IMR-90 (cell line): ENCODE measurements at regions not wholly inside any gene's neighbourhood (a gene's known extent, or its start where the extent isn't known, plus 50 kb on each side); places are given as distances from the start of the nearest gene placed in this dataset.

Experiments used
- ATAC-seq: fragments of 200-7000 bp; cut with Tn5 transposase; 2 replicates; pipeline ENCODE4 v1.9.1; 2020; ENCODE audit warnings: low read depth, mild to moderate bottlenecking, moderate library complexity
- BruUV-seq: library from RNA; stranded (reverse); fragments of 400-500 nt; replicated peaks from 2 replicates; lab custom pipeline; 2021; lab: Mats Ljungman, UMichigan
- CTCF ChIA-PET: fragments of 300-600 bp; formaldehyde crosslinking; extraction: SDS; loops from one replicate; lab custom pipeline; 2021; ENCODE audit warnings: antibody characterized with exemption; lab: Yijun Ruan, JAX
- POLR2A ChIA-PET: fragments of 300-600 bp; sonication (Branson Sonifier 250); formaldehyde crosslinking; loops from one replicate; lab custom pipeline; 2022; ENCODE audit warnings: antibody characterized with exemption; ENCODE audit not compliant: unreplicated experiment; lab: Charles Lee
- DNase-seq: peaks from one replicate; pipeline ENCODE4 v3.0.0; 2013
- H2AFZ ChIP-seq: replicated peaks from 2 replicates; pipeline ENCODE3; 2013; ENCODE audit warnings: low read length, mild to moderate bottlenecking; ENCODE audit not compliant: poor library complexity
- H2AK5ac ChIP-seq: 2 replicates; pipeline ENCODE4 v1.6.1; 2013; ENCODE audit warnings: low read depth, low read length, inconsistent platforms
- H2AK9ac ChIP-seq: replicated peaks from 2 replicates; pipeline ENCODE3; 2013; ENCODE audit warnings: mild to moderate bottlenecking, low read depth, low read length, moderate library complexity; ENCODE audit not compliant: poor library complexity
- H2BK120ac ChIP-seq: 2 replicates; pipeline ENCODE4 v1.6.1; 2013; ENCODE audit warnings: low read depth, low read length, inconsistent platforms
- H2BK15ac ChIP-seq: 3 replicates; pipeline ENCODE4 v1.6.1; 2013; ENCODE audit warnings: low read depth, low read length, inconsistent platforms
- H2BK20ac ChIP-seq: 2 replicates; pipeline ENCODE4 v1.6.1; 2013; ENCODE audit warnings: low read depth, mild to moderate bottlenecking, inconsistent platforms, low read length, moderate library complexity
- H2BK5ac ChIP-seq: 2 replicates; pipeline ENCODE4 v1.6.1; 2013; ENCODE audit warnings: mild to moderate bottlenecking, low read depth, low read length, inconsistent platforms; ENCODE audit not compliant: poor library complexity, severe bottlenecking
- H3K14ac ChIP-seq: replicated peaks from 2 replicates; pipeline ENCODE4 v1.6.1; 2013; ENCODE audit warnings: low read depth, low read length, inconsistent platforms
- H3K18ac ChIP-seq: 2 replicates; pipeline ENCODE4 v1.6.1; 2013; ENCODE audit warnings: low read depth, low read length, control low read depth
- H3K23ac ChIP-seq: 2 replicates; pipeline ENCODE4 v1.6.1; 2013; ENCODE audit warnings: low read depth, low read length, inconsistent platforms
- H3K27ac ChIP-seq: 2 replicates; pipeline ENCODE4 v1.5.1; 2013; ENCODE audit warnings: mild to moderate bottlenecking, control low read depth, low read length; ENCODE audit not compliant: insufficient read depth
- H3K27me3 ChIP-seq: 2 replicates; pipeline ENCODE4 v1.6.1; 2013; ENCODE audit warnings: low read length; ENCODE audit not compliant: control insufficient read depth, insufficient read depth
- H3K36me3 ChIP-seq: 2 replicates; pipeline ENCODE4 v1.6.1; 2013; ENCODE audit warnings: low read length, mixed read lengths; ENCODE audit not compliant: control insufficient read depth, insufficient read depth
- H3K4ac ChIP-seq: 2 replicates; pipeline ENCODE4 v1.6.1; 2013; ENCODE audit warnings: low read depth, low read length, inconsistent platforms
- H3K4me1 ChIP-seq: 2 replicates; pipeline ENCODE4 v1.6.1; 2013; ENCODE audit warnings: low read length, mixed read lengths; ENCODE audit not compliant: control insufficient read depth, insufficient read depth
- H3K4me2 ChIP-seq: 2 replicates; pipeline ENCODE4 v1.6.1; 2013; ENCODE audit warnings: low read depth, mild to moderate bottlenecking, control low read depth, low read length, moderate library complexity
- H3K4me3 ChIP-seq: 2 replicates; pipeline ENCODE4 v1.5.1; 2013; ENCODE audit warnings: low read depth, mild to moderate bottlenecking, control low read depth, low read length, moderate library complexity; ENCODE audit not compliant: insufficient read depth
- H3K56ac ChIP-seq: 2 replicates; pipeline ENCODE4 v1.6.1; 2013; ENCODE audit warnings: low read length, inconsistent platforms; ENCODE audit not compliant: insufficient read depth; ENCODE audit errors: extremely low read depth
- H3K79me1 ChIP-seq, 2 experiments: 2 replicates each; pipeline ENCODE4 v1.6.1; 2013; ENCODE audit warnings: low read length in 2 of 2, inconsistent platforms in 1 of 2, low read depth in 1 of 2
- H3K9ac ChIP-seq: 2 replicates; pipeline ENCODE4 v1.6.1; 2013; ENCODE audit warnings: low read depth, low read length, control low read depth
- H3K9me1 ChIP-seq: 2 replicates; pipeline ENCODE4 v1.6.1; 2013; ENCODE audit warnings: low read length, inconsistent platforms; ENCODE audit not compliant: insufficient read depth
- H3K9me3 ChIP-seq: 2 replicates; pipeline ENCODE4 v1.6.1; 2013; ENCODE audit warnings: low read length; ENCODE audit not compliant: control insufficient read depth, insufficient read depth
- H4K20me1 ChIP-seq: 2 replicates; pipeline ENCODE4 v1.6.1; 2013; ENCODE audit warnings: low read length, inconsistent platforms; ENCODE audit not compliant: insufficient read depth
- H4K5ac ChIP-seq: 2 replicates; pipeline ENCODE4 v1.6.1; 2013; ENCODE audit warnings: mild to moderate bottlenecking, low read depth, low read length, control low read depth
- H4K8ac ChIP-seq, 2 experiments: 2 replicates each; pipeline ENCODE4 v1.6.1; 2013; ENCODE audit warnings: low read depth in 2 of 2, low read length in 2 of 2, control low read depth in 1 of 2, inconsistent platforms in 1 of 2
- H4K91ac ChIP-seq: 2 replicates; pipeline ENCODE4 v1.6.1; 2013; ENCODE audit warnings: low read depth, low read length, inconsistent platforms; ENCODE audit not compliant: insufficient read depth
- MAZ ChIP-seq: IDR thresholded peaks from 2 replicates; pipeline ENCODE4 v1.6.1; 2012; ENCODE audit warnings: low read depth, mild to moderate bottlenecking, low read length, improper control_type of control experiment, moderate library complexity, borderline replicate concordance
- NFE2L2 ChIP-seq: fragments of 150-350 bp; IDR thresholded peaks from 2 replicates; pipeline ENCODE4 v1.6.1; 2016; ENCODE audit warnings: low read depth, mild to moderate bottlenecking, low read length
- RFX5 ChIP-seq: IDR thresholded peaks from 2 replicates; pipeline ENCODE4 v1.8.0; 2012; ENCODE audit warnings: low read depth, mild to moderate bottlenecking, low read length, moderate library complexity
- WGBS, 2 experiments: methylation state at CpG; one replicate each; pipeline versions ENCODE4 v1.1.5 to v1.1.7; 2013; ENCODE audit warnings: missing lambda C conversion rate in 2 of 2; ENCODE audit not compliant: insufficient read length in 1 of 2; ENCODE audit errors: extremely low coverage in 2 of 2; 5-methylcytosine and 5-hydroxymethylcytosine counted together
- dilution Hi-C: fragments of 300-500 bp; cut with HindIII; formaldehyde crosslinking; loops from one replicate; pipeline ENCODE4 v1.14.3; 2018; ENCODE audit warnings: low sequenced_read_pairs; ENCODE audit not compliant: unreplicated experiment
- in situ Hi-C: fragments of 300-500 bp; cut with MboI; formaldehyde crosslinking; loops from 3 replicates; pipeline ENCODE4 v1.14.3; 2019; ENCODE audit warnings: low sequenced_read_pairs, inconsistent platforms, mixed read lengths
- intact Hi-C: fragments of 100-400 bp; cut with micrococcal nuclease; formaldehyde crosslinking; loops from 2 replicates; pipeline ENCODE4 v1.10.0; 2022

DNA sequence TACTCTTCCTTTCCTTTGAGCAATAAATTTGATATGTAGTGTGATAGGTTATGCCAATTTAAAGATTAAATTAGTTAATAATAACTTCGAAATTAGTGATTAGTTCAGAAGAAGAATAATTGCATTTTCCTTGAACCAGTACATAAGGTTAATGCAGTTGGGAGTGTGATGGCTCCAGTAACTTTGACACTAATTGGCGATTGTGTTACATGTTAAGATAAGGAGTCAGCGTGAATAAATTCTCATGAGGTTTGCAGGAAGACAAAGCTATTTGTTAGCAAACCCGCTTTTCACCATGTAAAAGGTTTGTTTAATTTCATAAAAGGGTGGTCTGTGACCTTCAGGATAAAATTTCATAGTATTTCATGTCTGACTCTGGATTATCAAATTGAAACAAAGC, 1226.8 kb downstream of the SLC16A7 start:
- Histone ChIP-seq H3K4ac (no peak overlapping the region), H3K14ac (no peak overlapping the region), H3K9me3 (no peaks in the 10 kb centered on the region), H2BK15ac (no peak overlapping the region), H4K91ac (no peak overlapping the region), H3K23ac (no peak overlapping the region), H3K56ac (no peak overlapping the region), H3K27me3 (no peaks in the 10 kb centered on the region), H2AFZ (no peak overlapping the region), H4K8ac (no peak overlapping the region), H4K5ac (no peak overlapping the region), H2AK5ac (no peak overlapping the region), H2BK120ac (no peak overlapping the region), H2BK20ac (no peak overlapping the region), H3K9ac (no peak overlapping the region), H2AK9ac (no peak overlapping the region), H3K4me2 (no peak overlapping the region), H3K4me1 (no peaks in the 10 kb centered on the region), H3K18ac (no peak overlapping the region), H3K9me1 (no peaks in the 10 kb centered on the region), H2BK5ac (no peak overlapping the region), H3K27ac (no peak overlapping the region), H3K79me1 (no peaks in the 10 kb centered on the region), H4K20me1 (no peaks in the 10 kb centered on the region), H3K4me3 (no peak overlapping the region), H3K36me3 (no peaks in the 10 kb centered on the region)
- intact Hi-C loops (no loop called here), in situ Hi-C loops (no loop called here), dilution Hi-C loops (no loop called here)
- CTCF ChIA-PET = no interaction called here
- POLR2A ChIA-PET = no interaction called here
- no CpG with 5 or more reads among the region's 4 CpGs for WGBS, 2 experiments
- no TSS peak for BruUV-seq
- no peak for DNase-seq
- no peak for ATAC-seq
- TF ChIP-seq NFE2L2 = no peak
- no peak for TF ChIP-seq RFX5
- TF ChIP-seq MAZ = no peak
